NCI-H526 (cell line): ENCODE measurements at regions not wholly inside any gene's neighbourhood (a gene's known extent, or its start where the extent isn't known, plus 50 kb on each side); places are given as distances from the start of the nearest gene placed in this dataset.
"Not testable (repeated sequence)": the region's sequence is repeated elsewhere in the genome, so short reads cannot be mapped to it uniquely, and the experiment has no call there.

Experiments
- DNase-seq, 2 experiments: peaks; one replicate each; lab custom pipeline; 2025; lab: John Stamatoyannopoulos, UW

DNA sequence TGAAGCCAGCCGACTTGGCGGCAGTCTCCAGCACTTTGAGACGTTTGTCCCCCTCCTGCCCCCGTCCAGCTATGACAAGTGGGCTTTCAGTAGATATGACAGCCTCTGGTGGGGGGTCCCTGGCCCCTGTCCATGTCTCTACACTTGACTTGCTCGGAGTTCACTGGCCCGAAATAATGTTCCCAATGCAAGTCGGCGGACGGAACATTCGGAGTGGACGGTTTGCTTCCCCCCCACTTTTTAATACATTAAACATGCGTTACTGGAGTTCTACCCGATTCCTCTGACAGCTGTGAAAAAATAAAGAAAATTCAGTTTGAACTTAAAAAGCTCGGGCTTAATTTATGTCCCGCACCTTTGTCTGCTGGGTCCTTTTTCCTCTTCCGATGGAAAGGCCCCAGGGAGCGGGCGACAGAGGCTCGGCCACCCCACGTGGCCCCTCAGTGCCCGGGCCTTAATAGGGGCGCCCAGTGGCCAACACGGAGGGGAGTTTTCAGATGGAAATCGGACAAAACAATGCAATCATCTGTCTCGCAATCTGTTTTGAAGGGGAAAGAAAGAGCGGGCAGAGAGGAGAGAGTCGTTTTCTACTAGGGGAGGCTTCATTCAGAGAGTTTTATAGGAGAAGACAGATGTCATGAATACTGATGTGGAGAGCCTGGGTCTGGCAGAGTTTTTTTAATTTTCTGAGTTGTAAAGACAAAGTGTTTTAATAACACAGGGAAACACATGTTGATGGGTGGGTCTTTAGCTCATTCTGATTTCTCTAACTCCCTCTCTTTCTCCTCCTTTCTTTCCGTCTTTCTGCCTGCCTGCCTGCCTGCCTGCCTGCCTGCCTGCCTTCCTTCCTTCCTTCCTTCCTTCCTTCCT lies 50.2 kb downstream of the SMIM38 start:
- no peak for DNase-seq

GRCh38 chr11:69206613-69206965 lies 50.9 kb downstream of the SMIM38 start:
- DNase-seq, result not testable (repeated sequence)

DNA sequence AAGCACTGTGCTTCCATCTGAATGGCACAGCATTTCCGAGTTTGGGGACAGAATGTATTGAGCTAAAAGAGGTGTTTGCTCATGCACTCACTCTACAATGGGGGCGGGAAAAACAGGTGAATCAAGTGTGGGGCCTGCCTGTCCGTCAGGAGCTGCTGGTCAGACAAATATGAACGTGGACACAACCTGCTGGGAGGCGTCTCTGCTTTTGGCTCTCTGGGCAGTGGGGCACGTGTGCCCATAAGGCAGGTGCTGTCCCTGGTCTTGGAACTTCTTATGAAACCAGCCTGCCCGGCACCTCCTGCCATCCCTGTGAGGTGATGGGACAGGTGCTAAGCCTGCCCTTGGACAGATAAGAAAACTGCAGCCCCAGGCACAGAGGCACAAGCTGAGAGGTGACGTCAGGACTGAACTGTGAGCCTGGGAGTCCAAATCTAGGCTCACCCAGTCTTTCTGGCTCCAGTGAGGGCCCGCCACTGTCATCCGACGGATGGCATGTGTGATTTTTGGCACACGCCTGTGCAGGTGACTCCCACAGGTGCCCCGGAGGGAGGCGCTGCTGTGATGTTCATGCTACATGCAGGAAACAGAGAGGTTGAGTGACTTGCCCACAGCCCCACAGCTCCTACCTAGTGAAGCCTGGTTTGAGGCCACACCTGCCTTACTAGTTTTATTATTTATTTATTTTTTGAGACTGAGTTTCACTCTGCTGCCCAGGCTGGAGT lies 51.6 kb downstream of the SMIM38 start:
- no peak for DNase-seq

DNA sequence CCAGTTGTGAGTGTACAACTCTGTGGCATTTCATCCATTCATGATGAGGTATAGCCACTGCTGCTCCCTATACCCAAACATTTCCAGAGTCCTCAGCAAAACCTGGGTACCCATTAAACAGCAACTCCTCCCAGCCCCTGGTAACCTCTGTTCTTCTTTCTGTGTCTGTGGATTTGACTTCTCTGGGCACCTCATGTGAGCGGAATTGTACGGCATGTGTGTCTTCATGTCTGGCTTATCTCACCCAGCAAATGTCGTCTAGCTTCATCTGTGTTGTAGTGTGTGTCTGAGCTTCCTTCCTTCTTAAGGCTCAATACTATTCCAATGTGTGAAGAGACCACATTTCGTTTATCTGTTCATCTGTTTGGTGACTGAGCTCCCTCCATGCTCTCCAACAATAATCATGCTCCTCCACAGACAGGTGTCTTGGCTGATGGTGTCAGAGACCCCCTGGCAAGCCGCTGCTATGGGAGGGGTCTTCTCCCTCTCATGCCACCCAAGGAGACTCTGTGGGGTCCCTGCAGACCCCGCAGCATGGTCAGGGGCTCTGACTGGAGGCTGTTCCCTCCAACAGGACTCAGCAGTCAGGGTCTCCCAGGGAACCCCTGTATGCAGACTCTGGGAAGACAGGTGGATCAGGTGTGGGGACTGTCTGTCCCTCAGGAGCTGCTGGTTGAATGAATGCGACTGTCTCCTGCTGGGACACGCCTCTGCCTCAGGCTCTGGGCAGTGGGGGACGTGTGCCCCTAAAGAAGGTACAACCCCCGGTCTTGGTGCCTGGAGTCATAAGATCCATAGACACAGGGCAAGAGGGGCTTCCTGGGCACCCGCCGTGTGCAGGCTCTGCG lies 52.7 kb downstream of the SMIM38 start:
- DNase-seq, result no peak

DNA sequence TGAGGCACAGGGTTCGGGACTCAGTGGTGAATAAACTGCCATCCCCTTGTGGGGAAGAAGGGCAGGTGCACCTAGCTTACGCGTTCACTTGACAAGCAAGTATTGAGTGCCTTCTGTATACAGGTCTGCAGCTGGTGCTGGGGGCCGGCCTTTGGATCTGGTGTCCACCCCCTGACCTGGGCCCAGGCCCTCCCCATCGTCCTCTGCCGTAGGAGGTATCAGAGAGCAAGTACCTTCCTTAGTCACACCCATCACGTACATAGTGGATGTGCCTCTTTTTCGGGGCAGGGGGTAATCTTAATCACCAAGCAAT lies 53.3 kb downstream of the SMIM38 start:
- no peak for DNase-seq

DNA sequence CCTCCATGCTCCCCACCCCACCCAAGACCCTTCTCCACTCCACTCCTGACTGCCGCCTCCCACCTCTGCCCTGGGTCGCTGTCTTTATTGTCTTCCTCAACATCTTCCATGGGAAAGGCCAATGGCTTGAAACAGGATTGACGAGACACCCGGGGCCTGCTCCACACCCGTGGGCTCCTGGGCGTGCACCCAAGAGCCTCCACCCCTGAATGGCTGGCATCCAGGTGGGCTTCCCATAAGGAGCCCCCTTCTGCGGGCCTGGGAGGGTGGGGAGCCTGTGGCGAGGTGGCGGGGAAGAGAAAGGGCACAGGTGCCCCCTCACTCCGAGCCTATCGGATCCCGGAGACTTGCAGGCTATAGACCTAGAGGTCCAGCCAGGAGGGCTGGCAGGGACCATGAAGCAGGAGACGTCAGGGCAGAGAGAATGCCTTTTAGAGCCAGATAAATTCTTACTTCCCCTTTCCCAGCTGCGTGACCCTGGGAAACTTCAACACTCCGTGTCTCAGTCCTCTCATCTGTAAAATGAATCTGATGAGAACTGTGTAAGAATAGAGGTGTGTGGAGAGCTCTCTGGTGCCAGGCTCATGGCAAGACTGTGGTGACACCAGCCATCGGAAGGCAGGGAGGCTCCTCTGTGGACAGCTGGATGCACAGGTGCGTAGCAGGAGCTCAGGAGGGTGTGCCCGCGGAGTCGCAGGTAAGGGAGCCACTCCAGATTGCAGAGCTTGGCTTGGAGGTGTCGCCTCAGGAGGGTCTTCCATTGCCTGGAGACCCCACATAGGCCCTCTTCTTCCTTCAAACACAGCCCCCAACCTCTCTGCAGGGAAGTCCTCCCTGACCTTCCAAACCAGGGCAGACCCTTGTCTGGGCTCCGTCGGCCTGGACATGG lies 53.9 kb downstream of the SMIM38 start:
- DNase-seq, result no peak

- DNase-seq, result no peak
Observed at GRCh38 chr11:69210310-69211035, 54.7 kb downstream of the SMIM38 start.

DNA sequence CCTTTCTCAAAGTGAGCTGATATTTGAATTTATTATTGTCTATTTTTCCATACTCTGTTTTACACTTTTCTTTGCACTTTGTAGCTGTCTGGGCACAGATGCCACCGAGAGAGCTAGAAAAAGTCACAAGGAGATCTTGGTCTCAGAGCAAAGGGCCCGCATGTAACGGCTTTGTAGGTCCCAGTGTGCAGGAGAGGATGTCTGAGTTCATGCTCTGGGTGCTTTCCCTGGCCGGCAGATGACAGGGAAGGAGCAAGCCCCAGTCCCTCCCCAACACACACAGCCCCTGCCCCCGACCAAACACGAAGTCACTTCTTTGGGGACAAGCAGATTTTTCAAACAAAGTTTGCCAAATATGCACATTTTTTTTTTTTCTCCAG lies 55.8 kb downstream of the SMIM38 start:
- DNase-seq, result no peak

- no peak for DNase-seq
Observed at GRCh38 chr11:69211920-69212797, 56.4 kb downstream of the SMIM38 start.

DNA sequence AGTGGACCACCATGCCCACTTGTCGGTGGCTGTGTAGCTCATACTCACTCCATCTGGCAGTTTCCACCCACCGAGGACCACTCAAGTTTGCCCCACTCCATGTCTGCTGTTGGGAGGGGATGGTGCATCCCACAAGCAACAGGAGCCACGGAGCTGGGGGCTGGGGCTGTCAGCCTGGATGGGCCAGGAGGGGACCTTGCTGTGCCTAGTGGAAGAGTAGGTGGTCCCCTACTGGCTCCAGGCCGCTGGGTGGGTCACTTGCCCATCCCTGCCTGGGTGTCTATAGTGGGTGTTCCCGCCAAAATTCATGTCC lies 57.0 kb downstream of the SMIM38 start:
- no peak for DNase-seq

DNA sequence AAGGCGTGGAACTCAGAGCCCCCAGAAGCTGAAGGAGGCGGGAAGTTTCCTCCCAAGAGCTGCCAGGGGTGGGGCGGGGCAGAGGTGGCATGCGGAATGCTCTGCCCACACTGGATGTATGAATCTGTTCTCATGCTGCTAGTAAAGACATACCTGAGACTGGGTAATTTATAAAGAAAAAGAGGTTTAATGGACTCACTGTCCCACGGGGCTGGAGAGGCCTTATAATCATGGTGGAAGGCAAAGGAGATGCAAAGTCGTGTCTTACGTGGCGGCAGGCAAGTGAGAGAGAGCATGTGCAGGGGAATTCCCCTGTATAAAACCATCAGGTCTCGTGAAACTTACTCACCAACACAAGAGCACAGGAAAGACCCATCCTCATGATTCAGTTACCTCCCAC lies 57.6 kb downstream of the SMIM38 start:
- peak in 1 of 2 experiments; percentile 23 for DNase-seq

DNA sequence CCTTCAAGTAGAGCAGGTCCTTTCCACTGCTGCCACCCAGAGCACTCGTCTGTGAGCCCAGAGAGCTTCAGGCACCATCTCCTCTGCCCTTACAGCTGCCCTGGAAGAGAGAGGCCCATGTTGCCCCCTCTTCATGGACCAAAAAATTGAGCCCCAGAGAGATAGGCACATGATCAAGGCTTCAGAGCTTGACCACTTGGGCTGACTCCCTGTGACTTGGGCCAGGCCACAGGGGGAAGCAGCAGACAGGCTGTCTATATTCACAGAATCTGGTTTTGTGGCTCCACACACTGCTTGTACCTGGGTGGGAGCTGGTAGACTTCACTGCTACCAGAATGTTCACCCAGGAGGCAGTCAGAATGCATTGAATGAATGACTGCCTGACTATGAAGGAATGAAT lies 58.2 kb downstream of the SMIM38 start:
- no peak for DNase-seq

DNA sequence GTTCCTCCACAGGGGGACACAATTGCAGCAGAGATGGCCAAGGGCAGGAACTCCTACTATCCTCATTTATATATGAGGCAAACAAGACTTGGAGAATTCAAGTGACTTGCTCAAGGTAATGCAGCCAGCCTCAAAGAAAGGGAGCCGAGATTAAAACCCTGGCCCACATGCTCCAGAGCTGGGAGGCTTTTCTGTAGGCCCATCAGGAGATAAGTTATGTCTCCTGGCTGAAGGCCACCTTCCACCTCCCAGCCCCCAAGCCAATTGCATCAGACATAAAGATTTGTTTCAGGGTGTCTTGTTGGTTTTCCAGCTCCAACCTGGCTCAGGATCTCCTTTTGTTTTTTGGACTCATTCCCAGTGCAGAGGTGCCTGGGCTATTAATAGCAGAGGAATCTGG lies 59.5 kb downstream of the SMIM38 start:
- DNase-seq, result no peak

GRCh38 chr11:69215784-69216415 lies 60.2 kb downstream of the SMIM38 start:
- no peak for DNase-seq

DNA sequence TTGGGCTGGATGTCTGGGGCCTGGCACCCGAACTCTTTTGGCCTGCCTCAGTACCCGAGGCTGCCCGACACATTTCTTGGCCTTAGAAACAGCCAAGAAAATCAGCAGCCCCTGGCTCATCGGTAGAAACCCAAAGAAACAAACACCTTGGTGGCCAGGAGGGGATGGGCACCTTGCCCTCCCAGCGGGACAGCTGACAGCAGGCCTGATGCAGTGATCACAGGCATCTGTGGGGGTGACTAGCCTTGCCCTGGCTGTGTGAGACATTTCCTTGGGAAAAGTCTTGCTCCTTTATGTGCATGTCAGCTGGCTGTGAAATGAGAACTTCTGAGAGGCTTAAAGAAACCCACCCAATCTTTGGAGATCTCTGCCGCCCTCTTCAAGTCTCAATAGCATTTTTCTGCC lies 60.9 kb downstream of the SMIM38 start:
- no peak for DNase-seq

DNA sequence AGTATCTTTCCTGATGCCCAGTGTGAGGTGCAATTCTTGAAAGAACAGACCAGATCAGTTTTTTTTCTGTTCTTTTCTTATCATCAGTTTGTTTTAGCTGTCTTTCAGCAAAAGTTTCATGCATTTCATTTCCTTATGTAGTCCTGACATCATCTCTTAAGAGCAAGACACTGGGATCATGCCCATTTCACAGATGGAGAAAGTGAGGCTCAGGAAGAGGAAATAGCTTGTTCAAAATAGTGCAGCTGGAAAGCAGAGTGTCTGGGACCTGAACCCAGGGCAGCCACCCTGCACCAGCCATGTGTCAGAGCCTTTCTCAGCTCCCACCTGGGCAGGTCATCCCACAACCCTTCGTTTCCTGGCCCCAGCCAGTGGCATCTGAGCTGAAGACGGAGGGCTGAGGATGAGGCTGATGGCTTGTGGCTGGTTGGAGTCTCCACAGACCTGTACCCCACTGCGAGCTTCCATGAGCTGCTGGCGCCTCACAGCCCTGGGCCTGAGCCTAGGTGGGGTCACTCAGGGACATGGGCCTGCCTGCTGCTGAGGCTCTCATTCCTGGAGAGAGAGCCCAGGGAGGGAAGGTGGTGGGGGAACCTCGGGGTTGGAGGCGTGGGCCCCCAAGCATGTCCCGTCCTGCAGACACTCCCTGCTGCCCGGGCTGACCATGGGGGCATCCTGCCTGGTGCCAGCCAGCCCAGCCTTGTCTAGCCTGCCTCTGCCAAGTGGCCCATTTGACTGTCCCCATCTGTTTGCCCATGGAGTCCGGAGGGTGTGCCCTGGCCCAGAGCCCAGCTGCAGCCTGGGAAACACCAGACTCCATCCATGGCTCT lies 61.8 kb downstream of the SMIM38 start:
- DNase-seq, result no peak

- peak in 1 of 2 experiments; percentile 14 for DNase-seq
Observed at GRCh38 chr11:69218271-69218682, 62.5 kb downstream of the SMIM38 start.

GRCh38 chr11:69218946-69219720 lies 63.4 kb downstream of the SMIM38 start:
- DNase-seq, result no peak
